Lower leg skin (tissue), 3 donors: ENCODE measurements at regions not wholly inside any gene's neighbourhood (a gene's known extent, or its start where the extent isn't known, plus 50 kb on each side); places are given as distances from the start of the nearest gene placed in this dataset.

Experiments used
- POLR2A ChIP-seq, 2 donors: fragments of 450-650 bp; IDR thresholded peaks; one replicate each; pipeline ENCODE4 v1.6.1; 2016 to 2017; ENCODE audit warnings: antibody characterized with exemption in 2 of 2, mild to moderate bottlenecking in 1 of 2, moderate library complexity in 1 of 2
- TF ChIP-seq, protein P1 (sequence below), 3 donors: fragments of 450-650 bp; IDR thresholded peaks; one replicate each; pipeline ENCODE4 v1.5.1; 2016; ENCODE audit warnings: antibody characterized with exemption in 3 of 3, mild to moderate bottlenecking in 3 of 3, moderate library complexity in 2 of 3

GRCh38 chr2:145741181-145741580 lies 1221.3 kb upstream of the ZEB2 start:
- TF ChIP-seq, protein P1, sequence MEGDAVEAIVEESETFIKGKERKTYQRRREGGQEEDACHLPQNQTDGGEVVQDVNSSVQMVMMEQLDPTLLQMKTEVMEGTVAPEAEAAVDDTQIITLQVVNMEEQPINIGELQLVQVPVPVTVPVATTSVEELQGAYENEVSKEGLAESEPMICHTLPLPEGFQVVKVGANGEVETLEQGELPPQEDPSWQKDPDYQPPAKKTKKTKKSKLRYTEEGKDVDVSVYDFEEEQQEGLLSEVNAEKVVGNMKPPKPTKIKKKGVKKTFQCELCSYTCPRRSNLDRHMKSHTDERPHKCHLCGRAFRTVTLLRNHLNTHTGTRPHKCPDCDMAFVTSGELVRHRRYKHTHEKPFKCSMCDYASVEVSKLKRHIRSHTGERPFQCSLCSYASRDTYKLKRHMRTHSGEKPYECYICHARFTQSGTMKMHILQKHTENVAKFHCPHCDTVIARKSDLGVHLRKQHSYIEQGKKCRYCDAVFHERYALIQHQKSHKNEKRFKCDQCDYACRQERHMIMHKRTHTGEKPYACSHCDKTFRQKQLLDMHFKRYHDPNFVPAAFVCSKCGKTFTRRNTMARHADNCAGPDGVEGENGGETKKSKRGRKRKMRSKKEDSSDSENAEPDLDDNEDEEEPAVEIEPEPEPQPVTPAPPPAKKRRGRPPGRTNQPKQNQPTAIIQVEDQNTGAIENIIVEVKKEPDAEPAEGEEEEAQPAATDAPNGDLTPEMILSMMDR (IDR thresholded peaks at IDR 0.05), result no peak
- TF ChIP-seq POLR2A (IDR thresholded peaks at IDR 0.05), result no peak
